ENCODE measurements at regions not wholly inside any gene's neighbourhood (a gene's known extent, or its start where the extent isn't known, plus 50 kb on each side); places are given as distances from the start of the nearest gene placed in this dataset.

- no peaks in the 10 kb centered on the region for H3K36me3 Mint-ChIP-seq (ENCODE audit: low read depth)
- no peak overlapping the region for H3K27ac Mint-ChIP-seq
- peaks cover 46% of the 10 kb centered on the region for H3K4me1 Mint-ChIP-seq
- TF ChIP-seq, protein P1, sequence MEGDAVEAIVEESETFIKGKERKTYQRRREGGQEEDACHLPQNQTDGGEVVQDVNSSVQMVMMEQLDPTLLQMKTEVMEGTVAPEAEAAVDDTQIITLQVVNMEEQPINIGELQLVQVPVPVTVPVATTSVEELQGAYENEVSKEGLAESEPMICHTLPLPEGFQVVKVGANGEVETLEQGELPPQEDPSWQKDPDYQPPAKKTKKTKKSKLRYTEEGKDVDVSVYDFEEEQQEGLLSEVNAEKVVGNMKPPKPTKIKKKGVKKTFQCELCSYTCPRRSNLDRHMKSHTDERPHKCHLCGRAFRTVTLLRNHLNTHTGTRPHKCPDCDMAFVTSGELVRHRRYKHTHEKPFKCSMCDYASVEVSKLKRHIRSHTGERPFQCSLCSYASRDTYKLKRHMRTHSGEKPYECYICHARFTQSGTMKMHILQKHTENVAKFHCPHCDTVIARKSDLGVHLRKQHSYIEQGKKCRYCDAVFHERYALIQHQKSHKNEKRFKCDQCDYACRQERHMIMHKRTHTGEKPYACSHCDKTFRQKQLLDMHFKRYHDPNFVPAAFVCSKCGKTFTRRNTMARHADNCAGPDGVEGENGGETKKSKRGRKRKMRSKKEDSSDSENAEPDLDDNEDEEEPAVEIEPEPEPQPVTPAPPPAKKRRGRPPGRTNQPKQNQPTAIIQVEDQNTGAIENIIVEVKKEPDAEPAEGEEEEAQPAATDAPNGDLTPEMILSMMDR (IDR thresholded peaks at IDR 0.05; ENCODE audit: unreplicated experiment in 3 of 3) = no peak
- peaks cover 4% of the 10 kb centered on the region for H3K9me3 Mint-ChIP-seq
- no peak overlapping the region for H3K4me3 Mint-ChIP-seq
- no peaks in the 10 kb centered on the region for H3K27me3 Mint-ChIP-seq (ENCODE audit: low read depth)
Measured at GRCh38 chr18:56319953-56320352, 318.4 kb downstream of the TXNL1 start.

DNA sequence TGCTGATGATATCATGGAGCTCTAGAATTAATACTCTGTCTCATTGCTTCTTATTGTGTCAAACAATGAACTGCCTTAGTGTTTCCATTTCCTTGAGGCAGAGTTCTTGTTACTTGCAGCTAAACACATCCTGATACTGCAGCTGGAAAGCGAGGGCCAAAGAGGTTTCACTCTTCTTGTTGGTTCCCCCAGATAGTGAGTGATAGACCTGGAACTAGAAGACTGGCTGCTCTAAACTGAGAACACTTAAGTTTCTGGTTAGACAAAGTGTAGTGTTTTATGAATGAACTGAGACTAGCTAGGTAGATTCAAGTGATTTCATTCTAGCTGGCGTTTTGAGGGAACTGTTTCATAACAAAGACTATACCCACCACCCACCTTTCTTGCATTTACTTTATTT is 321.7 kb downstream of the TXNL1 start:
- H3K9me3 Mint-ChIP-seq = peaks cover 4% of the 10 kb centered on the region
- no peaks in the 10 kb centered on the region for H3K36me3 Mint-ChIP-seq (ENCODE audit: low read depth)
- H3K4me1 Mint-ChIP-seq = peaks cover 29% of the 10 kb centered on the region
- no peak overlapping the region for H3K27ac Mint-ChIP-seq
- TF ChIP-seq, protein P1 (IDR thresholded peaks at IDR 0.05; ENCODE audit: unreplicated experiment in 3 of 3) = no peak
- no peak overlapping the region for H3K4me3 Mint-ChIP-seq
- H3K27me3 Mint-ChIP-seq (ENCODE audit: low read depth) = peaks cover 6% of the 10 kb centered on the region

GRCh38 chr18:56315363-56315762 is 323.0 kb downstream of the TXNL1 start:
- Mint-ChIP-seq H3K27me3 (ENCODE audit: low read depth) (peaks cover 6% of the 10 kb centered on the region), H3K9me3 (peaks cover 4% of the 10 kb centered on the region), H3K4me3 (no peak overlapping the region), H3K4me1 (peaks cover 15% of the 10 kb centered on the region), H3K36me3 (ENCODE audit: low read depth) (no peaks in the 10 kb centered on the region), H3K27ac (no peak overlapping the region)
- TF ChIP-seq, protein P1 (IDR thresholded peaks at IDR 0.05; ENCODE audit: unreplicated experiment in 3 of 3) = no peak

- H3K27me3 Mint-ChIP-seq (ENCODE audit: low read depth) = peaks cover 6% of the 10 kb centered on the region
- H3K4me3 Mint-ChIP-seq = no peak overlapping the region
- H3K4me1 Mint-ChIP-seq = peaks cover 8% of the 10 kb centered on the region
- H3K36me3 Mint-ChIP-seq (ENCODE audit: low read depth) = no peaks in the 10 kb centered on the region
- peaks cover 4% of the 10 kb centered on the region for H3K9me3 Mint-ChIP-seq
- TF ChIP-seq, protein P1 (IDR thresholded peaks at IDR 0.05; ENCODE audit: unreplicated experiment in 3 of 3) = no peak
- H3K27ac Mint-ChIP-seq = no peak overlapping the region
Measured at GRCh38 chr18:56314396-56314795, 324.0 kb downstream of the TXNL1 start.

DNA sequence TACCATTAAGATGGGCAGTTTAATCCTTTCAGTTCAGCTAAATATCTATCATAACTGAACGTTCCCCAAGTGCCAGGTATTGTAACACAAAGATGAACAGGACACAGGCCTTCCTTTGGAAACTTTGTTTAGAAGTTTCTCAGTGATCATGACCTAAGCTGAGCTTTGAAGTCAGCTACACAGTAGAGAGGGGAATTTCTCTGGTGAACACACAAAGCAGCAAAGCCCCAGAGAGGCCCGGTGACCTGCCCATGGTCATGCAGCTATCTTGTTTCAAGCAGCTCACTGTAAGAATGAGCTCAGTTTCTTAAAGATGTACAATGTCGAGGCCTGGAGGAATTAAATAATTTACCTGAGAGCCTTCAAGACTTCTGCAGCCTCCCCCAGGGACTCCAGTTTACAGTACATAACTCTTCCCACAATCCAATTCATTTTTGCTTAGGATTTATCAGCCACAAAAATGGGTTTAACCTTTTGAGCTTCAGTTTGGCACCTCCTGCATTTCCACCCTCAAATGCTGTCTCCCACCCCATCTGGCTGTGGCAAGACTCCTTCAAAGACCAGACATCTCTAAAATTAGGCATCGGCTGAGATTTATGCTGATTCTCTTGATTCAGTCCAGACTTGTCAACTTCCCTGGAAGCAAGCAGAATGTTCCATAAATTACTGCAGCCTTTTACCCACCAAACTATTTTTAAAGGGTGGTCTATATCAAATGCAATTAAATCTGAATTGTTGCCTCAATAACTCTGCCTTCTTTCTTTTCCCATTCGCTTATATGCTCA is 325.6 kb downstream of the TXNL1 start:
- H3K9me3 Mint-ChIP-seq = peaks cover 4% of the 10 kb centered on the region
- H3K36me3 Mint-ChIP-seq (ENCODE audit: low read depth) = no peaks in the 10 kb centered on the region
- H3K4me1 Mint-ChIP-seq = peaks cover 9% of the 10 kb centered on the region
- no peak overlapping the region for H3K4me3 Mint-ChIP-seq
- H3K27me3 Mint-ChIP-seq (ENCODE audit: low read depth) = peaks cover 6% of the 10 kb centered on the region
- TF ChIP-seq, protein P1 (IDR thresholded peaks at IDR 0.05; ENCODE audit: unreplicated experiment in 3 of 3) = no peak
- H3K27ac Mint-ChIP-seq = peak overlapping the region in 2 of 3 experiments; percentile 38 to 62

GRCh38 chr18:56309104-56309503 is 329.3 kb downstream of the TXNL1 start:
- H3K36me3 Mint-ChIP-seq (ENCODE audit: low read depth) = no peaks in the 10 kb centered on the region
- H3K4me3 Mint-ChIP-seq = no peak overlapping the region
- no peak overlapping the region for H3K27ac Mint-ChIP-seq
- H3K4me1 Mint-ChIP-seq = peaks cover 14% of the 10 kb centered on the region
- no peaks in the 10 kb centered on the region for H3K9me3 Mint-ChIP-seq
- H3K27me3 Mint-ChIP-seq (ENCODE audit: low read depth) = peaks cover 5% of the 10 kb centered on the region
- TF ChIP-seq, protein P1 (IDR thresholded peaks at IDR 0.05; ENCODE audit: unreplicated experiment in 3 of 3) = no peak

All from nephron (organoid).